Right lung (tissue), 2 donors: ENCODE measurements at regions not wholly inside any gene's neighbourhood (a gene's known extent, or its start where the extent isn't known, plus 50 kb on each side); places are given as distances from the start of the nearest gene placed in this dataset.

Source experiments
- DNase-seq, 2 donors: peaks; one replicate each; pipeline ENCODE4 v3.0.0-alpha.2; 2013

GRCh38 chr20:56801971-56802755 is 173.1 kb downstream of the TFAP2C start:
- DNase-seq = no peak

GRCh38 chr20:56802805-56803204 is 173.7 kb downstream of the TFAP2C start:
- DNase-seq = no peak

GRCh38 chr20:56805313-56805712 is 176.2 kb downstream of the TFAP2C start:
- DNase-seq = no peak

GRCh38 chr20:56805966-56806365 is 176.9 kb downstream of the TFAP2C start:
- no peak for DNase-seq

- no peak for DNase-seq
Measured at GRCh38 chr20:56806952-56807517, 177.9 kb downstream of the TFAP2C start.

- no peak for DNase-seq
Measured at GRCh38 chr20:56808117-56808725, 179.1 kb downstream of the TFAP2C start.

- no peak for DNase-seq
Measured at GRCh38 chr20:56808732-56809131, 179.6 kb downstream of the TFAP2C start.

GRCh38 chr20:56809668-56810067 is 180.6 kb downstream of the TFAP2C start:
- DNase-seq = no peak

GRCh38 chr20:56810141-56810540 is 181.0 kb downstream of the TFAP2C start:
- no peak for DNase-seq

GRCh38 chr20:56815796-56816195 is 186.7 kb downstream of the TFAP2C start:
- no peak for DNase-seq

- no peak for DNase-seq
Measured at GRCh38 chr20:56816349-56816748, 187.2 kb downstream of the TFAP2C start.

- no peak for DNase-seq
Measured at GRCh38 chr20:56817780-56818675, 188.9 kb downstream of the TFAP2C start.

- DNase-seq = no peak
Measured at GRCh38 chr20:56820984-56821383, 191.9 kb downstream of the TFAP2C start.

- DNase-seq = no peak
Measured at GRCh38 chr20:56826306-56826704, 197.2 kb downstream of the TFAP2C start.

- DNase-seq = no peak
Measured at GRCh38 chr20:56826705-56827665, 197.9 kb downstream of the TFAP2C start.

GRCh38 chr20:56827763-56828162 is 198.7 kb downstream of the TFAP2C start:
- no peak for DNase-seq

GRCh38 chr20:56828402-56828801 is 199.3 kb downstream of the TFAP2C start:
- DNase-seq = no peak

GRCh38 chr20:56829788-56830385 is 200.8 kb downstream of the TFAP2C start:
- DNase-seq = no peak

GRCh38 chr20:56831795-56832194 is 202.7 kb downstream of the TFAP2C start:
- DNase-seq = no peak

GRCh38 chr20:56833427-56833826 is 204.3 kb downstream of the TFAP2C start:
- no peak for DNase-seq
